SK-N-SH (cell line): ENCODE measurements at regions not wholly inside any gene's neighbourhood (a gene's known extent, or its start where the extent isn't known, plus 50 kb on each side); places are given as distances from the start of the nearest gene placed in this dataset.

ENCODE experiments used
- CTCF ChIA-PET: fragments of 300-600, 350-600 bp; formaldehyde crosslinking; extraction: SDS; loops from one replicate; lab custom pipeline; 2021; lab: Yijun Ruan, JAX
- POLR2A ChIA-PET: fragments of 350-600 bp; sonication (Branson Sonifier 250); formaldehyde crosslinking; extraction: SDS; loops from one replicate; lab custom pipeline; 2020; ENCODE audit warnings: antibody characterized with exemption, inconsistent platforms; lab: Yijun Ruan, JAX
- DNase-seq: peaks from one replicate; pipeline ENCODE4 v3.0.0; 2012
- H2AFZ ChIP-seq: fragments of 200-600 bp; sonication (generic); 2 replicates; pipeline ENCODE4 v1.8.1; 2016; ENCODE audit warnings: antibody characterized with exemption, mild to moderate bottlenecking, low read depth
- H3F3A ChIP-seq: fragments of 200-600 bp; sonication (generic); replicated peaks from 2 replicates; pipeline ENCODE3; 2016; ENCODE audit warnings: antibody characterized with exemption, mild to moderate bottlenecking; ENCODE audit not compliant: insufficient read depth
- H3K27ac ChIP-seq, 2 experiments: fragments of 200-500 bp in 1 of 2; fragments of 200-600 bp in 1 of 2; sonication (Bioruptor generic) in 1 of 2; sonication (generic), shearing (Covaris generic) in 1 of 2; 2 replicates each; pipeline versions ENCODE4 v1.5.1 to v1.6.1; 2014 to 2016; ENCODE audit warnings: low read depth in 2 of 2, inconsistent platforms in 1 of 2, low read length in 1 of 2, mild to moderate bottlenecking in 1 of 2, mixed read lengths in 1 of 2
- H3K27me3 ChIP-seq: fragments of 200-600 bp; sonication (generic), shearing (Covaris generic); 2 replicates; pipeline ENCODE4 v1.6.1; 2016; ENCODE audit warnings: mixed run types; ENCODE audit not compliant: insufficient read depth
- H3K36me3 ChIP-seq, 2 experiments: fragments of 200-500 bp in 1 of 2; fragments of 200-600 bp in 1 of 2; sonication (Bioruptor generic) in 1 of 2; sonication (generic) in 1 of 2; replicated peaks in 1 of 2; 2 replicates each; pipeline versions ENCODE3 to v1.5.1; 2014 to 2016; ENCODE audit warnings: low read length in 1 of 2, mild to moderate bottlenecking in 1 of 2; ENCODE audit not compliant: insufficient read depth in 2 of 2, control insufficient read depth in 1 of 2
- H3K4me1 ChIP-seq, 2 experiments: fragments of 200-500 bp in 1 of 2; fragments of 200-600 bp in 1 of 2; sonication (Bioruptor generic) in 1 of 2; sonication (generic), shearing (Covaris generic) in 1 of 2; 2 replicates each; pipeline versions ENCODE4 v1.5.1 to v1.6.1; 2014 to 2016; ENCODE audit warnings: low read depth in 1 of 2, low read length in 1 of 2, mixed run types in 1 of 2; ENCODE audit not compliant: insufficient read depth in 2 of 2, control insufficient read depth in 1 of 2
- H3K4me2 ChIP-seq: fragments of 200-600 bp; sonication (generic), shearing (Covaris generic); 2 replicates; pipeline ENCODE4 v1.6.1; 2017; ENCODE audit warnings: mixed run types
- H3K4me3 ChIP-seq, 2 experiments: fragments of 200-500 bp in 1 of 2; fragments of 200-600 bp in 1 of 2; sonication (Bioruptor generic) in 1 of 2; sonication (generic), shearing (Covaris generic) in 1 of 2; 2 replicates each; pipeline versions ENCODE4 v1.5.1 to v1.8.1; 2014 to 2016; ENCODE audit warnings: low read depth in 2 of 2, inconsistent platforms in 1 of 2, low read length in 1 of 2, mild to moderate bottlenecking in 1 of 2, mixed read lengths in 1 of 2, moderate library complexity in 1 of 2
- H3K79me2 ChIP-seq: fragments of 200-600 bp; sonication (generic); 2 replicates; pipeline ENCODE4 v1.8.1; 2017; ENCODE audit warnings: mild to moderate bottlenecking; ENCODE audit not compliant: insufficient read depth
- H3K9ac ChIP-seq: fragments of 200-600 bp; sonication (generic); 2 replicates; pipeline ENCODE4 v1.6.1; 2017; ENCODE audit warnings: mixed run types
- H3K9me2 ChIP-seq: fragments of 200-600 bp; sonication (generic); 2 replicates; pipeline ENCODE4 v1.6.1; 2017; ENCODE audit warnings: mixed run types
- H3K9me3 ChIP-seq: fragments of 200-600 bp; sonication (generic); 2 replicates; pipeline ENCODE4 v1.6.1; 2017; ENCODE audit warnings: mixed run types, mild to moderate bottlenecking, moderate library complexity
- H4K20me1 ChIP-seq: fragments of 200-600 bp; sonication (generic); 2 replicates; pipeline ENCODE4 v1.6.1; 2017; ENCODE audit warnings: mild to moderate bottlenecking, mixed run types; ENCODE audit not compliant: insufficient read depth
- CHD2 ChIP-seq: fragments of 150-350 bp; IDR thresholded peaks from 2 replicates; pipeline ENCODE4 v1.6.1; 2018; ENCODE audit warnings: low read length; ENCODE audit not compliant: partially characterized antibody
- EP300 ChIP-seq, 2 experiments: IDR thresholded peaks; 2 replicates each; pipeline versions ENCODE4 v1.4.0 to v1.6.1; 2012; ENCODE audit warnings: borderline replicate concordance in 1 of 2, low read depth in 1 of 2, low read length in 1 of 2
- EZH2phosphoT487 ChIP-seq: fragments of 200-600 bp; sonication (generic); IDR thresholded peaks from 2 replicates; pipeline ENCODE4 v1.6.1; 2017; ENCODE audit warnings: low read depth, mixed run types, mild to moderate bottlenecking, antibody characterized with exemption, moderate library complexity, borderline replicate concordance
- FOXJ3 ChIP-seq: sonication (generic); formaldehyde crosslinking; IDR thresholded peaks from 2 replicates; pipeline ENCODE4 v1.5.1; 2020; ENCODE audit warnings: mild to moderate bottlenecking, missing genetic modification reagents
- GATA2 ChIP-seq: sonication (generic); formaldehyde crosslinking; IDR thresholded peaks from 2 replicates; pipeline ENCODE4 v1.5.0; 2020; ENCODE audit warnings: mild to moderate bottlenecking, missing genetic modification reagents
- IRF3 ChIP-seq: fragments of 150-350 bp; IDR thresholded peaks from 2 replicates; pipeline ENCODE4 v1.6.1; 2016; ENCODE audit warnings: mild to moderate bottlenecking, low read depth, low read length
- JUND ChIP-seq: IDR thresholded peaks from 2 replicates; pipeline ENCODE4 v1.4.0; 2012
- MXI1 ChIP-seq: IDR thresholded peaks from 2 replicates; pipeline ENCODE4 v1.6.1; 2012; ENCODE audit warnings: mild to moderate bottlenecking, low read depth, low read length, improper control_type of control experiment
- POLR2AphosphoS5 ChIP-seq: IDR thresholded peaks from 2 replicates; pipeline ENCODE4 v1.6.1; 2012; ENCODE audit warnings: low read depth, low read length
- RAD21 ChIP-seq: IDR thresholded peaks from 2 replicates; pipeline ENCODE4 v1.6.1; 2012; ENCODE audit warnings: mild to moderate bottlenecking, low read length
- RCOR1 ChIP-seq: fragments of 150-350 bp; IDR thresholded peaks from 2 replicates; pipeline ENCODE4 v1.6.1; 2017; ENCODE audit warnings: antibody characterized with exemption, low read length
- REST ChIP-seq: IDR thresholded peaks from 2 replicates; pipeline ENCODE4 v1.6.1; 2012; ENCODE audit warnings: mild to moderate bottlenecking, low read depth, low read length, moderate library complexity
- RFX5 ChIP-seq: IDR thresholded peaks from 2 replicates; pipeline ENCODE4 v1.6.1; 2012; ENCODE audit warnings: mild to moderate bottlenecking, improper control_type of control experiment, low read length
- SIN3A ChIP-seq: IDR thresholded peaks from 2 replicates; pipeline ENCODE4 v1.6.1; 2012; ENCODE audit warnings: low read depth, mild to moderate bottlenecking, low read length, moderate library complexity, borderline replicate concordance
- SMC3 ChIP-seq: IDR thresholded peaks from 2 replicates; pipeline ENCODE4 v1.6.1; 2012; ENCODE audit warnings: low read depth, low read length, improper control_type of control experiment
- TCF12 ChIP-seq: IDR thresholded peaks from 2 replicates; pipeline ENCODE4 v1.4.0; 2012
- WGBS: methylation state at CpG from one replicate; pipeline ENCODE4 v1.1.6; 2017; ENCODE audit warnings: low lambda C conversion rate; 5-methylcytosine and 5-hydroxymethylcytosine counted together
- TF ChIP-seq, protein P1 (sequence below): IDR thresholded peaks from 2 replicates; pipeline ENCODE4 v1.4.0; 2012; ENCODE audit warnings: low read depth, borderline replicate concordance

DNA sequence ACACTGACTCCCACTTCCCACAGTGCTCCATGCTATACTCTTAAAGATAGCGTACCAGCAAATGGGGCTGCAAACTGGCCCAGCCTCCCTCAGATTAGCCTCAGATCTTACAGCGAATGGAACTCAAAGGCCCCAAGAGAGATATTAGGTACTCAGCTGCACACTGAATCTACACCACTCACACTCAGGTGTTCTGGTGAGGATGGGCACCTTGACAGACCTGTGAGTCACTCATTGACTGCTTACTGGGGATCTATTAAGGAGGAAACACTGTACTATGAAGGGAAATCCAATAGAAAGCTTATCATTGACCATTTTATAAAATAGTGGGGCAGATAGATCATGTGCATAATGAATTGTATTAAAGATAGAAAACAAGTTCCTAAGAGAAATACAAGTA lies 164.3 kb upstream of the ATP1B1 start:
- POLR2A ChIA-PET, result no interaction called here
- 77% methylated on average over 2 of the region's 2 CpGs for WGBS
- no peak overlapping the region for H3K4me2 ChIP-seq
- H3K4me1 ChIP-seq, result peaks cover 0 to 21% of the 10 kb centered on the region in 2 experiments; a peak in 2 of 4 replicates
- H3K9me3 ChIP-seq, result no peaks in the 10 kb centered on the region
- no peak for DNase-seq
- TF ChIP-seq MXI1 (no peak), TCF12 (no peak), REST (no peak), GATA2 (no peak), RAD21 (no peak), RCOR1 (no peak), POLR2AphosphoS5 (no peak), SMC3 (no peak), FOXJ3 (no peak), EP300 (IDR thresholded peaks at IDR 0.05; ENCODE audit: borderline replicate concordance in 1 of 2, low read depth in 1 of 2, low read length in 1 of 2) (no peak), CHD2 (no peak)
- TF ChIP-seq, protein P1, sequence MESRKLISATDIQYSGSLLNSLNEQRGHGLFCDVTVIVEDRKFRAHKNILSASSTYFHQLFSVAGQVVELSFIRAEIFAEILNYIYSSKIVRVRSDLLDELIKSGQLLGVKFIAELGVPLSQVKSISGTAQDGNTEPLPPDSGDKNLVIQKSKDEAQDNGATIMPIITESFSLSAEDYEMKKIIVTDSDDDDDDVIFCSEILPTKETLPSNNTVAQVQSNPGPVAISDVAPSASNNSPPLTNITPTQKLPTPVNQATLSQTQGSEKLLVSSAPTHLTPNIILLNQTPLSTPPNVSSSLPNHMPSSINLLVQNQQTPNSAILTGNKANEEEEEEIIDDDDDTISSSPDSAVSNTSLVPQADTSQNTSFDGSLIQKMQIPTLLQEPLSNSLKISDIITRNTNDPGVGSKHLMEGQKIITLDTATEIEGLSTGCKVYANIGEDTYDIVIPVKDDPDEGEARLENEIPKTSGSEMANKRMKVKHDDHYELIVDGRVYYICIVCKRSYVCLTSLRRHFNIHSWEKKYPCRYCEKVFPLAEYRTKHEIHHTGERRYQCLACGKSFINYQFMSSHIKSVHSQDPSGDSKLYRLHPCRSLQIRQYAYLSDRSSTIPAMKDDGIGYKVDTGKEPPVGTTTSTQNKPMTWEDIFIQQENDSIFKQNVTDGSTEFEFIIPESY, result no peak
- TF ChIP-seq, all 33 proteins: peak for 0
- Histone ChIP-seq H3K36me3 (no peaks in the 10 kb centered on the region), H3K9ac (no peak overlapping the region), H2AFZ (no peak overlapping the region), H3K79me2 (no peaks in the 10 kb centered on the region), H4K20me1 (no peaks in the 10 kb centered on the region), H3K27me3 (no peaks in the 10 kb centered on the region), H3K9me2 (no peaks in the 10 kb centered on the region), H3K27ac (no peak overlapping the region), H3K4me3 (no peak overlapping the region), H3F3A (no peaks in the 10 kb centered on the region)
- CTCF ChIA-PET, result interaction anchor here (0.9 kb wide), 1 partner anchor 25 kb away, joined by 4 read pairs; no protein-coding TSS in a partner anchor

DNA sequence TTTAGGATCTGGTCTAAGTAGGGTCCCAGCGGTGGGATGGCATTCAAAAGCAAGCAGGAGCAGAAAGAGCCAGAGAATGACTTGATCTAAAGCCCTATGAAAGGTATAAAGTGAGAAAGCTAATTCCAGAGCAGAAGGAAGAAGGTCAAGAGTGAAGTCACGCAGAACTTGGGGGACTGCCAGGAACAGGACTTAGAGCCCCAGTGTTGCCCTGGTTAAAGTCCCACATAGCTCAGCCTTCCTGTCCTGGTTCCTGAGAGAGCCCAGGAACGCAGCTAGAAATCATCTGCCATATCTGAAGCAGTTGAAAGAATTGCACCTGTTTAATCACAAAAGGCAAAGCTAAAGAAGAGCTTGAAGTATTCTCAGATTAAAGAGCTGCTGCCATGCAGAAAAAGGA lies 160.6 kb upstream of the ATP1B1 start:
- WGBS, result 42% methylated on average over 3 of the region's 3 CpGs
- POLR2A ChIA-PET, result no interaction called here
- CTCF ChIA-PET, result interaction anchor here (0.8 kb wide), 1 partner anchor 163 kb away, joined by 3 read pairs; no protein-coding TSS in a partner anchor
- no peak overlapping the region for H3K9ac ChIP-seq
- peaks cover 0 to 5% of the 10 kb centered on the region in 2 experiments; a peak in 2 of 4 replicates for H3K4me1 ChIP-seq
- no peak overlapping the region for H3K4me3 ChIP-seq
- no peaks in the 10 kb centered on the region for H3K36me3 ChIP-seq
- no peaks in the 10 kb centered on the region for H4K20me1 ChIP-seq
- no peak overlapping the region for H2AFZ ChIP-seq
- no peaks in the 10 kb centered on the region for H3K79me2 ChIP-seq
- no peaks in the 10 kb centered on the region for H3K9me2 ChIP-seq
- H3K27me3 ChIP-seq, result no peaks in the 10 kb centered on the region
- DNase-seq, result no peak
- H3F3A ChIP-seq, result no peaks in the 10 kb centered on the region
- H3K4me2 ChIP-seq, result no peak overlapping the region
- no peak overlapping the region for H3K27ac ChIP-seq
- TF ChIP-seq TCF12 (no peak), SIN3A (no peak), EZH2phosphoT487 (no peak), RFX5 (no peak), MXI1 (no peak), JUND (no peak), IRF3 (no peak)
- no peaks in the 10 kb centered on the region for H3K9me3 ChIP-seq
